Peyer's patch (tissue), 4 donors: ENCODE measurements at regions not wholly inside any gene's neighbourhood (a gene's known extent, or its start where the extent isn't known, plus 50 kb on each side); places are given as distances from the start of the nearest gene placed in this dataset.

Experiments used
- CTCF ChIP-seq, 6 experiments: fragments of 450-650 bp in 4 of 6; fragments of 200-600 bp in 2 of 6; sonication (generic) in 1 of 6; IDR thresholded peaks; one replicate each; pipeline ENCODE4 v1.5.1; 2017 to 2019; ENCODE audit warnings: antibody characterized with exemption in 6 of 6, mild to moderate bottlenecking in 3 of 6, moderate library complexity in 1 of 6
- POLR2A ChIP-seq, 2 donors: fragments of 450-650 bp; IDR thresholded peaks; one replicate each; pipeline ENCODE4 v1.5.1; 2017; ENCODE audit warnings: antibody characterized with exemption in 2 of 2, mild to moderate bottlenecking in 2 of 2, moderate library complexity in 2 of 2

DNA sequence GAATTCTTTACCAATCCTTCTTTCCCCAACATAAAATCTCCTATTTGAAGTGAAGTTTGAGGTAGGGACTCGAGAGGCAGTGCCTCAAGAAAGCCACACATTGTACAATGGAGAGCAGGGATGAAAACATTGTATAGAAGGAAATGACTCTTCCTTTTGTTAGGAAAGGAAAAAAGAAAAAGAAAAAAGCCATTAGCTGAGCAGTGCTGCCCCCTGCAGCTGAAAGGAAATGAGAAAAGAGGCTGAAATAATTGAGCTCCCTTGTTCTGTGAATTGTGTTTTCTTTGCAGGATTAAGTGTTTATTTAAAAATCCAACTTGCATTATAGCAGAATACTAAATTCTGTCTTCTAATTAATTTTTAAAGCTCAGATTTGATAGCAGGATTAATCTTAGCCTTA lies 162.9 kb upstream of the SASH1 start:
- TF ChIP-seq CTCF (IDR thresholded peaks at IDR 0.05) (peak in 3 of 6 experiments; percentile 27 to 42 (median 35)), POLR2A (IDR thresholded peaks at IDR 0.05) (no peak)
